Head of caudate nucleus (tissue), 42 donors: ENCODE measurements at regions not wholly inside any gene's neighbourhood (a gene's known extent, or its start where the extent isn't known, plus 50 kb on each side); places are given as distances from the start of the nearest gene placed in this dataset.

ENCODE experiments used
- DNase-seq, 42 donors: peaks; one replicate each; pipeline versions ENCODE4 v3.0.0 to v3.0.0-alpha.2; 2020 to 2021; ENCODE audit warnings: mixed read lengths in 7 of 42
- intact Hi-C: fragments of 100-400 bp; cut with DNase I; formaldehyde crosslinking; loops from one replicate; pipeline ENCODE4 v1.15.0; 2022

DNA sequence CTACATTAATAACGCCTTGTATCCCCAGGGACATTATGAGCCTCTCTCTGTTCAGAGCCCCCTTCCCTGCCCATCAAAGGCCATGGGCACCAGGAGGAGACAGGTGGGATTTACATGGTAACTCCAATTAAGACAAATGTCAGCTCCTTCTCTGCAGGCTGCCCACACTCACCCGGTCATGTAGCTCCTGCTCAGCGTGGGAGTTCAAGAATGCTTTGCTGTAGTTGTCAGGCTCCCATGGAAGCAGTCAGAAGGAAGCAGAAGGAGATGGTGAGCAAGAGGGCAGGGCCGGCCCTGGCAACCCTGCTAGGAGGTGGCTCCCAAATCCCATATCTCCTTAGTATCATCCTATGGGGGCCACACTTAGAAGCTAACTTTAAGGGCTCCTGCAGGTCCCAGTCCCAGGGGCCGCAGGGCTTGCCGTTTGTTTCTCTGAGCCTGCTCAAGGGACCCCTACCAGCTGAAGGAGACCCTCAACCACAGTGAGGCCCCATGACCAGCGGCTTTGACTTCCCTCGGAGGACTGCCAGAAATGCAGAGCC is 218.4 kb upstream of the TLE3 start:
- peak in 5 of 42 donors; percentile 29 to 59 (median 41) for DNase-seq
- intact Hi-C loops, result no loop called here

DNA sequence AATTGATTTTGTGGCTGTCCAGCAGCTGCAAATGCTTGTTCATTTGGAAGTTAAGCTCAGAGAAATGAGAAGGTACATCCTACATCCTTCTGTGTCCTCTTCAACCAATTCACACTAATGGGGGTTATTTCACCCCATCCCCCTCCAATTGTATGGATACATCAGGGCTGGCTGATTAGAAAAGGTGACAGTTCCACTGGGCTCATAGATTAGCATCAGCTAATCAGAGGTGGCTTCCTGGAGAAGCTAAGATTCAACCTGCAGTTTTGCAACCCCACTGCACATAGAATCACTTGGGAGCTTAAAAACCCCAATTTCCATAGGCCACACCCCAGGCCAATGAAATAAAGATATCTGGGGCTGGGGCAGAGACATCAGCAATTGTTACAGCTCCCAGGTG is 217.7 kb upstream of the TLE3 start:
- intact Hi-C loops, result no loop called here
- DNase-seq, result peak in 1 of 42 donors; percentile 13

GRCh38 chr15:70314688-70315087 is 217.0 kb upstream of the TLE3 start:
- DNase-seq, result no peak
- intact Hi-C loops, result no loop called here

- DNase-seq, result peak in 3 of 42 donors; percentile 6 to 25 (median 22)
- intact Hi-C loops, result no loop called here
Observed at GRCh38 chr15:70314018-70314354, 216.3 kb upstream of the TLE3 start.

- intact Hi-C loops, result no loop called here
- DNase-seq, result peak in 3 of 42 donors; percentile 1 to 32 (median 24)
Observed at GRCh38 chr15:70313099-70314017, 215.6 kb upstream of the TLE3 start.

GRCh38 chr15:70311821-70312220 is 214.1 kb upstream of the TLE3 start:
- peak in 1 of 42 donors; percentile 2 for DNase-seq
- intact Hi-C loops, result no loop called here

DNA sequence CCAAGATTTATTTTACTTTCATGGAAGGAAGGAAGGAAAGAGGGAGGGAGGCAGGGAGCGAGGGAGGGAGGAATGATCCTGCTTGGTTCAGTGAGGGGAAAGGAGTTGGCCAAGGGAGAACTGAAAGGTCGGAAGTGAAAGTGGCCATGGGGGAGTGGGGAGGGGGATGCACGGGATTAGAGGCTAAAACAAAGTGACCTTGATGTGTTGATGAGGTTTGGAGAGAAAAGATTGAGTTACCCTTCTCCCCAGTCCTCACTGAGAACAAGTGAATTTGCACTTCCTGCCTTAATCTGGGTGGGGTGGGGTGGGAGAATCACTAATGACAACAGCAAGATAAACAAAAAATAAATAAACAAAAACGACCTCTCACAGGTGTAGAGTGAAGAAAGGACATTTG is 212.0 kb upstream of the TLE3 start:
- DNase-seq, result no peak
- intact Hi-C loops, result no loop called here

GRCh38 chr15:70308735-70309434 is 211.2 kb upstream of the TLE3 start:
- peak in 3 of 42 donors; percentile 2 to 31 (median 23) for DNase-seq
- intact Hi-C loops, result no loop called here

- intact Hi-C loops, result no loop called here
- DNase-seq, result peak in 5 of 42 donors; percentile 6 to 38 (median 29)
Observed at GRCh38 chr15:70308011-70308734, 210.5 kb upstream of the TLE3 start.

- intact Hi-C loops, result no loop called here
- DNase-seq, result peak in 1 of 42 donors; percentile 1
Observed at GRCh38 chr15:70306582-70306981, 208.9 kb upstream of the TLE3 start.

- DNase-seq, result no peak
- intact Hi-C loops, result no loop called here
Observed at GRCh38 chr15:70306081-70306480, 208.4 kb upstream of the TLE3 start.

- intact Hi-C loops, result no loop called here
- peak in 1 of 42 donors; percentile 13 for DNase-seq
Observed at GRCh38 chr15:70303981-70304380, 206.3 kb upstream of the TLE3 start.

- DNase-seq, result no peak
- intact Hi-C loops, result no loop called here
Observed at GRCh38 chr15:70302360-70302759, 204.6 kb upstream of the TLE3 start.

DNA sequence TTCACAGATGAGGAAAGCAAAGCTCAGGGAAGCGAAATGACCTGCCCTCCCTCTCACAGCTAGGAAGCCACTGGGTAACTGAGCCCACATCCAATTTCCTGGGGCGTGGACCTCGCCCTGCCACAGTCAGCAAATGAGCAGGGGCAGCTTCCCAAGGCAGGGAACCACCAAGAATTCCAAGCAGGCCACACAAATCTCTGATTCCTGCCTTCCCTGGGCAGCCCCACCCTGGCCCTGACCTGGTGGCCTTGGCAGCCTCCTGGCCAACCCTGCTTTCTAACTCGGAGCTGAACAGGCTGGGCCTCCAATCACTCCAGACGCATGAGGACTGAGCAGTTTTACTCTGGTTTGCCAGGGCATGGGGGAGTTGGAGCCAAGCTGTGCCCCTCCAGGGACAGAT is 203.7 kb upstream of the TLE3 start:
- DNase-seq, result no peak
- intact Hi-C loops, result no loop called here

- no peak for DNase-seq
- intact Hi-C loops, result no loop called here
Observed at GRCh38 chr15:70299931-70300869, 202.5 kb upstream of the TLE3 start.

DNA sequence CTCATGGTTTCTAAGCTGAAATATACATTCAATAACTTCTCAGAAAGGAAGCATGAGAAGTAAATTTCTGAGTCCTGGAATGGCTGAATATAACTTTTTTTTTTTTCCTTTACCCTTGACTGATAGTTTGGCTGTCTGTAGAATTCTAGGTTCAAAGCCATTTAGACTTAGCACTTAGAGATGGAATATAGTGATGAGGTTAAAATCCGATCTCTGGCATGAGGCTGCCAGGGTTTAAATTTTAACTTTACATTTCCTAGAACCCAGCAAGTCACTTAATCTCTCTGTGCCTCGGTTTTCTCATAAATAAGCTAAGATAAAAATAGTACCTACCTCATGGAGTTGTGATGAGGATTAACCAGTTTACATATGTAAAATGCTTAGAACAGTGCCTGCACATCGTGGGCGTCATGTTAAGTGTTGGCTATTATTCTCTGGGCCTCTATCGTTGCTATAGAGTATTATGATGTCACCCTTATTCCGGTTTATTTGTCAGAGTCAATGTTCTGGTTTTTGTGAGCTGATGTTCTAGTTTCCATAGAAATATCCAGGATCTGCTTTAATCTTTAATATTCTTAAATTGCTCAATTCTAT is 199.8 kb upstream of the TLE3 start:
- DNase-seq, result no peak
- intact Hi-C loops, result no loop called here

- intact Hi-C loops, result no loop called here
- no peak for DNase-seq
Observed at GRCh38 chr15:70294731-70295305, 197.1 kb upstream of the TLE3 start.
